ENCODE measurements at regions not wholly inside any gene's neighbourhood (a gene's known extent, or its start where the extent isn't known, plus 50 kb on each side); places are given as distances from the start of the nearest gene placed in this dataset.

DNA sequence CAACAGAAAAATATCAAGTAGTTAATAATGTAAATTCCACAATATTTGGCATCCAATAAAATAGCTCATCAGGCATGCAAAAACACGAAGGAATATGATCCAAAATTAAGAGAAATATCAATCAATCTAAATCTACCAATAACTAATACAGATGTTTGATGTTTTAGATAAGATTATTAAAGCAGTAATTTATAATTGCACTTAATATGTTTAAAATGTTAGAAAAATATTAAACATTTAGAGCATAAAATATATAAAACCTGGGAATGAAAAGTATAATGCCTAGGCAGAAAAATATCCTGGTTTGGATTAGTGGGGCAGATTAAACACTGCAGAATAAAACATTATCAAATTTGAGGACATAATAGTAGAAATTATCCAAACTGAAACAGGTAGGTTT is 879.9 kb downstream of the FAM181B start:
- no peaks in the 10 kb centered on the region for H3K4me1 ChIP-seq (ENCODE audit: control insufficient read depth, extremely low read depth, insufficient read depth, low read length)
- H3K9me1 ChIP-seq (replicated peaks; ENCODE audit: control insufficient read depth, extremely low read depth, insufficient read depth, low read length), result no peaks in the 10 kb centered on the region
- no peak overlapping the region for H3K9ac ChIP-seq (replicated peaks; ENCODE audit: extremely low read depth, insufficient read depth, low read length)
- H4K20me1 ChIP-seq (replicated peaks; ENCODE audit: control insufficient read depth, extremely low read depth, insufficient read depth, low read length), result no peaks in the 10 kb centered on the region
- DNase-seq (ENCODE audit: low read depth, low spot score) (no peak), FAIRE-seq (no peak)
- no peak overlapping the region for H3K27ac ChIP-seq (ENCODE audit: insufficient read depth, low read depth, low read length)
- no peaks in the 10 kb centered on the region for H3K79me2 ChIP-seq (ENCODE audit: control insufficient read depth, insufficient read depth, low read length)
- intact Hi-C loops (cut with micrococcal nuclease), result no loop called here
- ChIA-PET CTCF (no interaction called here), POLR2A (no interaction called here)
- H3K4me2 ChIP-seq (ENCODE audit: insufficient read depth, low read length), result no peak overlapping the region
- H2AFZ ChIP-seq (ENCODE audit: low read depth, low read length), result no peak overlapping the region
- H3K27me3 ChIP-seq (ENCODE audit: control insufficient read depth in 2 of 2, insufficient read depth in 2 of 2, low read length in 2 of 2), result no peaks in the 10 kb centered on the region
- no TSS peak for BruUV-seq (replicated peaks)
- no peaks in the 10 kb centered on the region for H3K36me3 ChIP-seq (ENCODE audit: control insufficient read depth in 2 of 2, extremely low read depth in 1 of 2, insufficient read depth in 2 of 2, low read length in 2 of 2)
- TF ChIP-seq GATA2 (IDR thresholded peaks at IDR 0.05; ENCODE audit: insufficient read depth, insufficient read length, low read depth, low read length) (no peak), EZH2 (IDR thresholded peaks at IDR 0.05; ENCODE audit: borderline replicate concordance, low read depth, low read length, severe bottlenecking) (no peak), MYC (IDR thresholded peaks at IDR 0.05; ENCODE audit: low read depth, low read length) (no peak), POLR2AphosphoS5 (IDR thresholded peaks at IDR 0.05; ENCODE audit: insufficient read depth, low read depth, low read length) (no peak), JUN (IDR thresholded peaks at IDR 0.05; ENCODE audit: borderline replicate concordance, insufficient read depth, insufficient read length, low read depth) (no peak), FOS (IDR thresholded peaks at IDR 0.05; ENCODE audit: borderline replicate concordance, insufficient read depth, low read length) (no peak)
- TF ChIP-seq, protein P1, sequence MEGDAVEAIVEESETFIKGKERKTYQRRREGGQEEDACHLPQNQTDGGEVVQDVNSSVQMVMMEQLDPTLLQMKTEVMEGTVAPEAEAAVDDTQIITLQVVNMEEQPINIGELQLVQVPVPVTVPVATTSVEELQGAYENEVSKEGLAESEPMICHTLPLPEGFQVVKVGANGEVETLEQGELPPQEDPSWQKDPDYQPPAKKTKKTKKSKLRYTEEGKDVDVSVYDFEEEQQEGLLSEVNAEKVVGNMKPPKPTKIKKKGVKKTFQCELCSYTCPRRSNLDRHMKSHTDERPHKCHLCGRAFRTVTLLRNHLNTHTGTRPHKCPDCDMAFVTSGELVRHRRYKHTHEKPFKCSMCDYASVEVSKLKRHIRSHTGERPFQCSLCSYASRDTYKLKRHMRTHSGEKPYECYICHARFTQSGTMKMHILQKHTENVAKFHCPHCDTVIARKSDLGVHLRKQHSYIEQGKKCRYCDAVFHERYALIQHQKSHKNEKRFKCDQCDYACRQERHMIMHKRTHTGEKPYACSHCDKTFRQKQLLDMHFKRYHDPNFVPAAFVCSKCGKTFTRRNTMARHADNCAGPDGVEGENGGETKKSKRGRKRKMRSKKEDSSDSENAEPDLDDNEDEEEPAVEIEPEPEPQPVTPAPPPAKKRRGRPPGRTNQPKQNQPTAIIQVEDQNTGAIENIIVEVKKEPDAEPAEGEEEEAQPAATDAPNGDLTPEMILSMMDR (IDR thresholded peaks at IDR 0.05; ENCODE audit: extremely low read depth in 1 of 2, insufficient read depth in 1 of 2, low read depth in 1 of 2, low read length in 2 of 2), result no peak
- TF ChIP-seq, protein P2, sequence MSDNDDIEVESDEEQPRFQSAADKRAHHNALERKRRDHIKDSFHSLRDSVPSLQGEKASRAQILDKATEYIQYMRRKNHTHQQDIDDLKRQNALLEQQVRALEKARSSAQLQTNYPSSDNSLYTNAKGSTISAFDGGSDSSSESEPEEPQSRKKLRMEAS (IDR thresholded peaks at IDR 0.05; ENCODE audit: insufficient read depth, insufficient read length), result no peak
- dilution Hi-C loops (cut with MboI; ENCODE audit: extremely low pct_ligation_motif_present, low sequenced_read_pairs), result no loop called here
- no peak overlapping the region for H3K4me3 ChIP-seq (replicated peaks in 1 of 3; ENCODE audit: insufficient read depth in 1 of 3, low read depth in 1 of 3, low read length in 3 of 3)
- no peaks in the 10 kb centered on the region for H3K9me3 ChIP-seq (replicated peaks; ENCODE audit: control insufficient read depth, insufficient read depth, low read length)
